ENCODE measurements at regions not wholly inside any gene's neighbourhood (a gene's known extent, or its start where the extent isn't known, plus 50 kb on each side); places are given as distances from the start of the nearest gene placed in this dataset.

- Mint-ChIP-seq H3K27me3 (no peaks in the 10 kb centered on the region), H3K9me3 (peaks cover 0 to 24% (median 10%) of the 10 kb centered on the region in 3 donors), H3K36me3 (peaks cover 2% of the 10 kb centered on the region), H3K4me1 (peaks cover 0 to 3% (median 0%) of the 10 kb centered on the region in 3 donors), H3K27ac (no peak overlapping the region), H3K4me3 (no peak overlapping the region)
These were observed 59.8 kb upstream of the GPM6A start for GRCh38 chr4:175871774-175872405.

- Mint-ChIP-seq H3K27ac (no peak overlapping the region), H3K27me3 (no peaks in the 10 kb centered on the region), H3K4me3 (peak overlapping the region in 1 of 4 donors; percentile 23), H3K9me3 (peaks cover 2 to 6% (median 5%) of the 10 kb centered on the region in 3 donors), H3K36me3 (peaks cover 2% of the 10 kb centered on the region), H3K4me1 (peaks cover 0 to 1% (median 0%) of the 10 kb centered on the region in 3 donors)
These were observed 61.6 kb upstream of the GPM6A start for GRCh38 chr4:175873707-175874106.

- H3K27ac Mint-ChIP-seq, result peak overlapping the region in 1 of 3 donors; percentile 59
- H3K27me3 Mint-ChIP-seq, result no peaks in the 10 kb centered on the region
- peaks cover 0 to 1% (median 0%) of the 10 kb centered on the region in 3 donors for H3K4me1 Mint-ChIP-seq
- no peak overlapping the region for H3K4me3 Mint-ChIP-seq
- peaks cover 4% of the 10 kb centered on the region for H3K36me3 Mint-ChIP-seq
- peaks cover 3 to 10% (median 4%) of the 10 kb centered on the region in 3 donors for H3K9me3 Mint-ChIP-seq
These were observed 62.2 kb upstream of the GPM6A start for GRCh38 chr4:175874306-175874705.

- Mint-ChIP-seq H3K4me1 (peaks cover 0 to 1% (median 0%) of the 10 kb centered on the region in 3 donors), H3K27ac (no peak overlapping the region), H3K9me3 (peaks cover 3 to 10% (median 4%) of the 10 kb centered on the region in 3 donors), H3K4me3 (no peak overlapping the region), H3K27me3 (no peaks in the 10 kb centered on the region), H3K36me3 (peaks cover 4% of the 10 kb centered on the region)
These were observed 64.1 kb upstream of the GPM6A start for GRCh38 chr4:175875993-175876771.

GRCh38 chr4:175882891-175883290, 70.8 kb upstream of the GPM6A start:
- Mint-ChIP-seq H3K4me3 (no peak overlapping the region), H3K27ac (no peak overlapping the region), H3K36me3 (peaks cover 2% of the 10 kb centered on the region), H3K9me3 (peaks cover 0 to 12% (median 6%) of the 10 kb centered on the region in 3 donors), H3K4me1 (peaks cover 0 to 1% (median 0%) of the 10 kb centered on the region in 3 donors), H3K27me3 (no peaks in the 10 kb centered on the region)

- no peaks in the 10 kb centered on the region for H3K27me3 Mint-ChIP-seq
- H3K36me3 Mint-ChIP-seq, result peaks cover 2% of the 10 kb centered on the region
- H3K4me3 Mint-ChIP-seq, result no peak overlapping the region
- H3K9me3 Mint-ChIP-seq, result peaks cover 0 to 8% (median 2%) of the 10 kb centered on the region in 3 donors
- no peak overlapping the region for H3K27ac Mint-ChIP-seq
- peaks cover 0 to 1% (median 0%) of the 10 kb centered on the region in 3 donors for H3K4me1 Mint-ChIP-seq
These were observed 72.0 kb upstream of the GPM6A start for GRCh38 chr4:175884048-175884447.

- Mint-ChIP-seq H3K4me3 (no peak overlapping the region), H3K27me3 (no peaks in the 10 kb centered on the region), H3K27ac (no peak overlapping the region), H3K36me3 (no peaks in the 10 kb centered on the region), H3K4me1 (peaks cover 0 to 1% (median 0%) of the 10 kb centered on the region in 3 donors), H3K9me3 (peaks cover 0 to 3% (median 0%) of the 10 kb centered on the region in 3 donors)
These were observed 79.2 kb upstream of the GPM6A start for GRCh38 chr4:175891231-175891630.

- H3K36me3 Mint-ChIP-seq, result no peaks in the 10 kb centered on the region
- peaks cover 0 to 1% (median 0%) of the 10 kb centered on the region in 3 donors for H3K4me1 Mint-ChIP-seq
- H3K27me3 Mint-ChIP-seq, result no peaks in the 10 kb centered on the region
- H3K9me3 Mint-ChIP-seq, result peaks cover 0 to 3% (median 0%) of the 10 kb centered on the region in 3 donors
- H3K4me3 Mint-ChIP-seq, result no peak overlapping the region
- H3K27ac Mint-ChIP-seq, result no peak overlapping the region
These were observed 79.8 kb upstream of the GPM6A start for GRCh38 chr4:175891851-175892250.

- H3K4me1 Mint-ChIP-seq, result no peaks in the 10 kb centered on the region
- no peak overlapping the region for H3K4me3 Mint-ChIP-seq
- no peaks in the 10 kb centered on the region for H3K36me3 Mint-ChIP-seq
- no peaks in the 10 kb centered on the region for H3K9me3 Mint-ChIP-seq
- no peak overlapping the region for H3K27ac Mint-ChIP-seq
- peaks cover 1% of the 10 kb centered on the region for H3K27me3 Mint-ChIP-seq
These were observed 93.9 kb upstream of the GPM6A start for GRCh38 chr4:175905925-175906324.

GRCh38 chr4:175906384-175906783, 94.3 kb upstream of the GPM6A start:
- Mint-ChIP-seq H3K36me3 (no peaks in the 10 kb centered on the region), H3K27me3 (peaks cover 1% of the 10 kb centered on the region), H3K9me3 (no peaks in the 10 kb centered on the region), H3K27ac (no peak overlapping the region), H3K4me1 (no peaks in the 10 kb centered on the region), H3K4me3 (no peak overlapping the region)

- Mint-ChIP-seq H3K4me1 (no peaks in the 10 kb centered on the region), H3K9me3 (no peaks in the 10 kb centered on the region), H3K27me3 (no peaks in the 10 kb centered on the region)
These were observed 98.6 kb upstream of the GPM6A start for GRCh38 chr4:175910700-175911099.

GRCh38 chr4:175916626-175917351, 104.7 kb upstream of the GPM6A start:
- H3K27ac Mint-ChIP-seq, result no peak overlapping the region
- no peaks in the 10 kb centered on the region for H3K4me1 Mint-ChIP-seq
- H3K27me3 Mint-ChIP-seq, result peaks cover 2% of the 10 kb centered on the region
- no peaks in the 10 kb centered on the region for H3K9me3 Mint-ChIP-seq
- no peak overlapping the region for H3K4me3 Mint-ChIP-seq
- no peaks in the 10 kb centered on the region for H3K36me3 Mint-ChIP-seq

More at GRCh38 chr4:175910700-175911099, 98.6 kb upstream of the GPM6A start:
- no peak overlapping the region for H3K4me3 Mint-ChIP-seq
- no peaks in the 10 kb centered on the region for H3K36me3 Mint-ChIP-seq
- no peak overlapping the region for H3K27ac Mint-ChIP-seq

GRCh38 chr4:175927121-175927520, 115.1 kb upstream of the GPM6A start:
- Mint-ChIP-seq H3K4me1 (no peaks in the 10 kb centered on the region), H3K4me3 (no peak overlapping the region), H3K9me3 (no peaks in the 10 kb centered on the region), H3K36me3 (no peaks in the 10 kb centered on the region), H3K27me3 (no peaks in the 10 kb centered on the region), H3K27ac (no peak overlapping the region)

- H3K4me3 Mint-ChIP-seq, result no peak overlapping the region
- H3K9me3 Mint-ChIP-seq, result no peaks in the 10 kb centered on the region
- no peak overlapping the region for H3K27ac Mint-ChIP-seq
- H3K27me3 Mint-ChIP-seq, result no peaks in the 10 kb centered on the region
- no peaks in the 10 kb centered on the region for H3K4me1 Mint-ChIP-seq
- H3K36me3 Mint-ChIP-seq, result no peaks in the 10 kb centered on the region
These were observed 117.4 kb upstream of the GPM6A start for GRCh38 chr4:175929441-175929840.

- H3K27ac Mint-ChIP-seq, result no peak overlapping the region
- H3K9me3 Mint-ChIP-seq, result no peaks in the 10 kb centered on the region
- H3K4me1 Mint-ChIP-seq, result no peaks in the 10 kb centered on the region
- no peaks in the 10 kb centered on the region for H3K36me3 Mint-ChIP-seq
- no peaks in the 10 kb centered on the region for H3K27me3 Mint-ChIP-seq
- H3K4me3 Mint-ChIP-seq, result no peak overlapping the region
These were observed 117.9 kb upstream of the GPM6A start for GRCh38 chr4:175929932-175930331.
